HG02981 (cell line): ENCODE measurements at regions not wholly inside any gene's neighbourhood (a gene's known extent, or its start where the extent isn't known, plus 50 kb on each side); places are given as distances from the start of the nearest gene placed in this dataset.
"Not testable (repeated sequence)": the region's sequence is repeated elsewhere in the genome, so short reads cannot be mapped to it uniquely, and the experiment has no call there.

Source experiments
- ATAC-seq: cut with Tn5 transposase; IDR thresholded peaks from one replicate; pipeline ENCODE4 v1.9.1; 2021; ENCODE audit warnings: mild to moderate bottlenecking, moderate library complexity; ENCODE audit not compliant: unreplicated experiment

- ATAC-seq = no peak
Observed at GRCh38 chr6:140811642-140812041, 1321.1 kb upstream of the GJE1 start.

- ATAC-seq = peak; percentile 88
Observed at GRCh38 chr6:140809694-140810101, 1323.0 kb upstream of the GJE1 start.

- ATAC-seq = no peak
Observed at GRCh38 chr6:140806431-140806830, 1326.3 kb upstream of the GJE1 start.

GRCh38 chr6:140794544-140794943 lies 1338.2 kb upstream of the GJE1 start:
- no peak for ATAC-seq

GRCh38 chr6:140790109-140790508 lies 1342.6 kb upstream of the GJE1 start:
- ATAC-seq = no peak

GRCh38 chr6:140789466-140789865 lies 1343.3 kb upstream of the GJE1 start:
- ATAC-seq = no peak

GRCh38 chr6:140785926-140786325 lies 1346.8 kb upstream of the GJE1 start:
- ATAC-seq = no peak

- ATAC-seq = no peak
Observed at GRCh38 chr6:140784573-140784972, 1348.2 kb upstream of the GJE1 start.

GRCh38 chr6:140783504-140783903 lies 1349.2 kb upstream of the GJE1 start:
- ATAC-seq = not testable (repeated sequence)

GRCh38 chr6:140782941-140783340 lies 1349.8 kb upstream of the GJE1 start:
- ATAC-seq = no peak

GRCh38 chr6:140779991-140780596 lies 1352.6 kb upstream of the GJE1 start:
- ATAC-seq = no peak

GRCh38 chr6:140779341-140779740 lies 1353.4 kb upstream of the GJE1 start:
- ATAC-seq = no peak

GRCh38 chr6:140777780-140778179 lies 1354.9 kb upstream of the GJE1 start:
- ATAC-seq = no peak

- ATAC-seq = no peak
Observed at GRCh38 chr6:140775061-140775460, 1357.7 kb upstream of the GJE1 start.

- peak; percentile 99 for ATAC-seq
Observed at GRCh38 chr6:140774080-140774505, 1358.6 kb upstream of the GJE1 start.

GRCh38 chr6:140773276-140773675 lies 1359.4 kb upstream of the GJE1 start:
- no peak for ATAC-seq

- no peak for ATAC-seq
Observed at GRCh38 chr6:140772576-140772975, 1360.1 kb upstream of the GJE1 start.

- ATAC-seq = no peak
Observed at GRCh38 chr6:140768133-140768532, 1364.6 kb upstream of the GJE1 start.

GRCh38 chr6:140766999-140767398 lies 1365.7 kb upstream of the GJE1 start:
- no peak for ATAC-seq

- ATAC-seq = no peak
Observed at GRCh38 chr6:140758169-140758877, 1374.4 kb upstream of the GJE1 start.

- no peak for ATAC-seq
Observed at GRCh38 chr6:140752234-140752633, 1377.8 kb upstream of the CITED2 start.

- no peak for ATAC-seq
Observed at GRCh38 chr6:140747114-140747513, 1372.7 kb upstream of the CITED2 start.
